Peyer's patch (tissue), 4 donors: ENCODE measurements at regions not wholly inside any gene's neighbourhood (a gene's known extent, or its start where the extent isn't known, plus 50 kb on each side); places are given as distances from the start of the nearest gene placed in this dataset.

Experiments used
- POLR2A ChIP-seq, 2 donors: fragments of 450-650 bp; IDR thresholded peaks; one replicate each; pipeline ENCODE4 v1.5.1; 2017; ENCODE audit warnings: antibody characterized with exemption in 2 of 2, mild to moderate bottlenecking in 2 of 2, moderate library complexity in 2 of 2
- TF ChIP-seq, protein P1 (sequence below), 6 experiments: fragments of 450-650 bp in 4 of 6; fragments of 200-600 bp in 2 of 6; sonication (generic) in 1 of 6; IDR thresholded peaks; one replicate each; pipeline ENCODE4 v1.5.1; 2017 to 2019; ENCODE audit warnings: antibody characterized with exemption in 6 of 6, mild to moderate bottlenecking in 3 of 6, moderate library complexity in 1 of 6

DNA sequence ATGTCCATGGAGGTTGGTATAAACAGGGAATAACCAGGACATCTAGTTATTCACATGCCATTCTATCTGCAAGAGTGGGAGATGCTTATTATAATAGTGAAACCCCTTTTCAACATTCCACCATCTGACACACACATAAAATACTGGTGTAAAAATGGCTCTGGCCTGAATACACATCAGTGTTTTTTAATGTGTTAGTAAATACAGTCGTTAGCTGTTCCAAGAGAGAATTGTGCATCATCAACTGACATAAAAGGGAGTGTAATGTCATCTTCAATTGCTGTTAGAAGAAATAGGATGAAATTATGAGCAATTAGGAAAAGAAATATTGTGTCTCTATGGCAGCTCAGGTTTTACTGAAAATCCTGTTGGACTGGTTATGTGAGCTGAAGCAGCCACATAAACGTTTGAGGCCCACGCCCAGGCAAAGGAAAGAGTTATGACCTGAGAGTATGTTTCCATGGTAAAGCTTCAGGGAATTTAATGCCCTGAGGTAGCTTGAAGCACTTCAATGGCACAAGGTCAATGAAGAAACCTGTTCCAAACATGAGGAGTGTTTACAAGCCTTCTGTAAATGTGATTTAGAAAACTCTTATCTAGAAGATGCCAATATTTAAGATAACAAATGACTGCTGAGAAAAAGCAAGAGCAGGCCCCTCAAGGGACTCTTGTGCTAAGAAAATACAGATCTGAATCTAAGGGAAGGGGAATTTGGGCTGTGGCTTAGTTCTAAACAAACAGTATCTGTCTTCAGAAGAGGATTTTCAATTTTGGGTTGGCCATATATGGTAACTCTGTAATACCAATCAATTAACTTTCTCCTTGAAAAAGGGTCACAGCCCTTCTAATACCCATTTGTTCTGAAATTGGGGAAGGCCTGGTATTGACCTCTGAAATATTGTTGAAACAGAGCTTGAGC is 384.3 kb downstream of the SEC16B start:
- TF ChIP-seq, protein P1, sequence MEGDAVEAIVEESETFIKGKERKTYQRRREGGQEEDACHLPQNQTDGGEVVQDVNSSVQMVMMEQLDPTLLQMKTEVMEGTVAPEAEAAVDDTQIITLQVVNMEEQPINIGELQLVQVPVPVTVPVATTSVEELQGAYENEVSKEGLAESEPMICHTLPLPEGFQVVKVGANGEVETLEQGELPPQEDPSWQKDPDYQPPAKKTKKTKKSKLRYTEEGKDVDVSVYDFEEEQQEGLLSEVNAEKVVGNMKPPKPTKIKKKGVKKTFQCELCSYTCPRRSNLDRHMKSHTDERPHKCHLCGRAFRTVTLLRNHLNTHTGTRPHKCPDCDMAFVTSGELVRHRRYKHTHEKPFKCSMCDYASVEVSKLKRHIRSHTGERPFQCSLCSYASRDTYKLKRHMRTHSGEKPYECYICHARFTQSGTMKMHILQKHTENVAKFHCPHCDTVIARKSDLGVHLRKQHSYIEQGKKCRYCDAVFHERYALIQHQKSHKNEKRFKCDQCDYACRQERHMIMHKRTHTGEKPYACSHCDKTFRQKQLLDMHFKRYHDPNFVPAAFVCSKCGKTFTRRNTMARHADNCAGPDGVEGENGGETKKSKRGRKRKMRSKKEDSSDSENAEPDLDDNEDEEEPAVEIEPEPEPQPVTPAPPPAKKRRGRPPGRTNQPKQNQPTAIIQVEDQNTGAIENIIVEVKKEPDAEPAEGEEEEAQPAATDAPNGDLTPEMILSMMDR (IDR thresholded peaks at IDR 0.05): no peak
- no peak for TF ChIP-seq POLR2A (IDR thresholded peaks at IDR 0.05)
